ENCODE measurements at regions not wholly inside any gene's neighbourhood (a gene's known extent, or its start where the extent isn't known, plus 50 kb on each side); places are given as distances from the start of the nearest gene placed in this dataset.

DNA sequence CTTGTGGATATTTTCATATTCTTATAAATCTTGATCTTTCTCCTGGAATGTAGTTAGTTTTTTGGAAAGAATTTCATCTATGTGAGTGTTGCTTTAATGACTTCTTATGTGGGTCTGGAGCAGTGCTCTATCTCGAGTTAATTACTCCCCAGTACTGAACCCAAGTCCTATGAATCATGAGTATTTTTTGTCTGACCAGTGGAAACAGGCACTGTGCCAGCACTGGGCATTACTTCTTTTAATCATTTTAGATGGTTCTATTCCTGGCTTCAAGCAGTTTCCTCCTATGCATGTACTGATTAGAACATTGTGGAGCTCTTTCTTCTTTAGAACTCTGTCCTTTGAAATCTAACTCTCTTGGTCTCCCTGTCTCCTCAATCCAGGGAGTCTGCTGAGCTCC lies 466.3 kb downstream of the PCDH17 start (continued):
- TF ChIP-seq, protein P1, sequence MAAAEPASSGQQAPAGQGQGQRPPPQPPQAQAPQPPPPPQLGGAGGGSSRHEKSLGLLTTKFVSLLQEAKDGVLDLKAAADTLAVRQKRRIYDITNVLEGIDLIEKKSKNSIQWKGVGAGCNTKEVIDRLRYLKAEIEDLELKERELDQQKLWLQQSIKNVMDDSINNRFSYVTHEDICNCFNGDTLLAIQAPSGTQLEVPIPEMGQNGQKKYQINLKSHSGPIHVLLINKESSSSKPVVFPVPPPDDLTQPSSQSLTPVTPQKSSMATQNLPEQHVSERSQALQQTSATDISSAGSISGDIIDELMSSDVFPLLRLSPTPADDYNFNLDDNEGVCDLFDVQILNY (CRISPR knock-in tag; IDR thresholded peaks at IDR 0.05): no peak

DNA sequence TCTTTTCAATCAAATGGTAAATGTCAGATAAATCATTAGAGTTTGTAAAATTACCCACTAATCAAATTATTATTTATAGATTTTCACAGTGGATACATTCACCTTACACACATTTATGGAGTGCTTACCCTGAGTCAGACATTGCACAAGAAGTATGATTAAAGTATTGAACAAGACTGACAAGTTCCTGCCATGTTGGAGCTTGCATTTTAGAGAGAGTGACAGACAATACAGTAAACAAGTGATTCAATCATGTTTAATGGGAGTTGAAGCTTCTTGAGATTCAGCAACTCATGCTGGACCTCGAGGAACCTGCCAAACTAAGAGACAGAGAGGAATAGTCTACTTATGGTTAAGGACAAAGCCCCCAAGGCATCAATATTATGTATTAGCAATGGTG lies 487.8 kb downstream of the PCDH17 start:
- ATAC-seq (no peak), DNase-seq (ENCODE audit: low spot score) (no peak)
- CTCF ChIA-PET: no interaction called here
- H3K27ac Mint-ChIP-seq: no peak overlapping the region
- no peaks in the 10 kb centered on the region; the same call in 1 of the 2 replicates for H3K27me3 Mint-ChIP-seq (ENCODE audit: low read depth)
- H3K4me1 Mint-ChIP-seq: no peaks in the 10 kb centered on the region
- no peaks in the 10 kb centered on the region for H3K36me3 Mint-ChIP-seq
- H3K4me3 Mint-ChIP-seq: no peak overlapping the region
- H3K9me3 Mint-ChIP-seq: no peaks in the 10 kb centered on the region
- POLR2A ChIA-PET: no interaction called here
- TF ChIP-seq, protein P2, sequence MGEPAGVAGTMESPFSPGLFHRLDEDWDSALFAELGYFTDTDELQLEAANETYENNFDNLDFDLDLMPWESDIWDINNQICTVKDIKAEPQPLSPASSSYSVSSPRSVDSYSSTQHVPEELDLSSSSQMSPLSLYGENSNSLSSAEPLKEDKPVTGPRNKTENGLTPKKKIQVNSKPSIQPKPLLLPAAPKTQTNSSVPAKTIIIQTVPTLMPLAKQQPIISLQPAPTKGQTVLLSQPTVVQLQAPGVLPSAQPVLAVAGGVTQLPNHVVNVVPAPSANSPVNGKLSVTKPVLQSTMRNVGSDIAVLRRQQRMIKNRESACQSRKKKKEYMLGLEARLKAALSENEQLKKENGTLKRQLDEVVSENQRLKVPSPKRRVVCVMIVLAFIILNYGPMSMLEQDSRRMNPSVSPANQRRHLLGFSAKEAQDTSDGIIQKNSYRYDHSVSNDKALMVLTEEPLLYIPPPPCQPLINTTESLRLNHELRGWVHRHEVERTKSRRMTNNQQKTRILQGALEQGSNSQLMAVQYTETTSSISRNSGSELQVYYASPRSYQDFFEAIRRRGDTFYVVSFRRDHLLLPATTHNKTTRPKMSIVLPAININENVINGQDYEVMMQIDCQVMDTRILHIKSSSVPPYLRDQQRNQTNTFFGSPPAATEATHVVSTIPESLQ (CRISPR knock-in tag; IDR thresholded peaks at IDR 0.05): no peak
- TF ChIP-seq, protein P3, sequence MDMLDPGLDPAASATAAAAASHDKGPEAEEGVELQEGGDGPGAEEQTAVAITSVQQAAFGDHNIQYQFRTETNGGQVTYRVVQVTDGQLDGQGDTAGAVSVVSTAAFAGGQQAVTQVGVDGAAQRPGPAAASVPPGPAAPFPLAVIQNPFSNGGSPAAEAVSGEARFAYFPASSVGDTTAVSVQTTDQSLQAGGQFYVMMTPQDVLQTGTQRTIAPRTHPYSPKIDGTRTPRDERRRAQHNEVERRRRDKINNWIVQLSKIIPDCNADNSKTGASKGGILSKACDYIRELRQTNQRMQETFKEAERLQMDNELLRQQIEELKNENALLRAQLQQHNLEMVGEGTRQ (CRISPR knock-in tag; IDR thresholded peaks at IDR 0.05): no peak
- TF ChIP-seq, protein P4, sequence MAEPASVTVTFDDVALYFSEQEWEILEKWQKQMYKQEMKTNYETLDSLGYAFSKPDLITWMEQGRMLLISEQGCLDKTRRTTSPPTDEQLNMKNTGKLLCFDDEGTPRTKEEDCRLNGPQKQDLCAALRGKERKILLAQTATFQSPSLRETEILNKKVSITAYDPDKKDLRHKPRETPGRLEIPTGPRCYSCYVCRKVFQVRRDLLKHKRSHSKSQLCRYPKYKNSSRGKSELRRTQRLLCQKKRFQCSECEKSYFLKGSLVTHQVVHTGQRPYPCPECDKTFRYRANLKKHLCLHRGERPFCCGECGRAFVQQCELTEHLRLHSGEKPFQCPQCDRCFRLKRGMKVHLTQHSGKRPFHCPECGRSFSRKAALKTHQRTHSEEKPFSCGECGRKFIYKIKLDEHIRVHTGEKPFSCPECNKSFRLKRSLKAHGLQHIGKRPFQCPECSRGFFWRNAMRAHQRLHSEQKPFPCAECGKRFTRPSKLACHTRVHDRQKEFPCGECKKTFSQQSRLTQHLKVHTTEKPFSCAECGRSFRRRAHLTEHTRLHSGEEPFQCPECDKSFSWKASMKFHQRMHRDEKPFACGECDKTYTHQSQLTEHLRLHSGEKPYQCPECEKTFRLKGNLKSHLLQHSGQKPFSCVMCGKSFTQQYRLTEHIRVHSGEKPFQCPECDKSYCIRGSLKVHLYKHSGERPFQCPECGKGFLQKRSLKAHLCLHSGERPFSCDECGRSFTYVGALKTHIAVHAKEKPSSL (CRISPR knock-in tag; conservative IDR thresholded peaks at IDR 0.05): no peak
- TF ChIP-seq, protein P5, sequence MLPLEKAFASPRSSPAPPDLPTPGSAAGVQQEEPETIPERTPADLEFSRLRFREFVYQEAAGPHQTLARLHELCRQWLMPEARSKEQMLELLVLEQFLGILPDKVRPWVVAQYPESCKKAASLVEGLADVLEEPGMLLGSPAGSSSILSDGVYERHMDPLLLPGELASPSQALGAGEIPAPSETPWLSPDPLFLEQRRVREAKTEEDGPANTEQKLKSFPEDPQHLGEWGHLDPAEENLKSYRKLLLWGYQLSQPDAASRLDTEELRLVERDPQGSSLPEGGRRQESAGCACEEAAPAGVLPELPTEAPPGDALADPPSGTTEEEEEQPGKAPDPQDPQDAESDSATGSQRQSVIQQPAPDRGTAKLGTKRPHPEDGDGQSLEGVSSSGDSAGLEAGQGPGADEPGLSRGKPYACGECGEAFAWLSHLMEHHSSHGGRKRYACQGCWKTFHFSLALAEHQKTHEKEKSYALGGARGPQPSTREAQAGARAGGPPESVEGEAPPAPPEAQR (CRISPR knock-in tag; IDR thresholded peaks at IDR 0.05): no peak
- TF ChIP-seq FOXP1 (CRISPR knock-in tag; IDR thresholded peaks at IDR 0.05; ENCODE audit: borderline replicate concordance) (no peak), CBFB (CRISPR knock-in tag; IDR thresholded peaks at IDR 0.05; ENCODE audit: low read depth) (no peak), FOXK1 (CRISPR knock-in tag; IDR thresholded peaks at IDR 0.05) (no peak), TCF7 (CRISPR knock-in tag; IDR thresholded peaks at IDR 0.05; ENCODE audit: low read depth) (no peak), IRF2 (CRISPR knock-in tag; IDR thresholded peaks at IDR 0.05; ENCODE audit: borderline replicate concordance, low read depth) (no peak), ZNF219 (CRISPR knock-in tag; IDR thresholded peaks at IDR 0.05; ENCODE audit: borderline replicate concordance) (no peak)
- TF ChIP-seq, protein P6, sequence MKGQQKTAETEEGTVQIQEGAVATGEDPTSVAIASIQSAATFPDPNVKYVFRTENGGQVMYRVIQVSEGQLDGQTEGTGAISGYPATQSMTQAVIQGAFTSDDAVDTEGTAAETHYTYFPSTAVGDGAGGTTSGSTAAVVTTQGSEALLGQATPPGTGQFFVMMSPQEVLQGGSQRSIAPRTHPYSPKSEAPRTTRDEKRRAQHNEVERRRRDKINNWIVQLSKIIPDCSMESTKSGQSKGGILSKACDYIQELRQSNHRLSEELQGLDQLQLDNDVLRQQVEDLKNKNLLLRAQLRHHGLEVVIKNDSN (CRISPR knock-in tag; IDR thresholded peaks at IDR 0.05): no peak

DNA sequence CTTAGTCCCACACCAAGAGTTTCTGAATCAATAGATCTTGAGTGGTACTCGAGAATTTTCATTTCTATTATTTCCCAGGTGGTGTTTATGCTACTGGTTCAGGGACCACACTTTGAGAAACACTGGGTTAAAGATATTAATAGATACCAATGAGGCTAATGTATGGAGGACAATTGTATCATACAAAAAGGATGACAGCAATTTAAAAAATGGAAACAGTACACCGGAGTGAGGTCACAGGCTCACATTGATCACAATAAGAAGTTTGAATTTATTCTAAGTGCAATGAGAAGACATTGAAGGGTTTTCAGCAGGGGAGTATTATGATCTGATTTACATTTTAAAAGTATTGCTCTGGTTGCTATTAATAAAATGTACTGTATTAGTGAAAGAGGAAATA lies 488.3 kb downstream of the PCDH17 start:
- no peak overlapping the region for H3K27ac Mint-ChIP-seq
- H3K4me1 Mint-ChIP-seq: no peaks in the 10 kb centered on the region
- no peaks in the 10 kb centered on the region for H3K36me3 Mint-ChIP-seq
- H3K9me3 Mint-ChIP-seq: no peaks in the 10 kb centered on the region
- DNase-seq (ENCODE audit: low spot score) (no peak), ATAC-seq (no peak)
- H3K4me3 Mint-ChIP-seq: no peak overlapping the region
- H3K27me3 Mint-ChIP-seq (ENCODE audit: low read depth): no peaks in the 10 kb centered on the region; the same call in 1 of the 2 replicates
- ChIA-PET CTCF (no interaction called here), POLR2A (no interaction called here)
- no peak for TF ChIP-seq IRF2 (CRISPR knock-in tag; IDR thresholded peaks at IDR 0.05; ENCODE audit: borderline replicate concordance, low read depth)
- no peak for TF ChIP-seq NFATC4 (CRISPR knock-in tag; IDR thresholded peaks at IDR 0.05)
- TF ChIP-seq, protein P7, sequence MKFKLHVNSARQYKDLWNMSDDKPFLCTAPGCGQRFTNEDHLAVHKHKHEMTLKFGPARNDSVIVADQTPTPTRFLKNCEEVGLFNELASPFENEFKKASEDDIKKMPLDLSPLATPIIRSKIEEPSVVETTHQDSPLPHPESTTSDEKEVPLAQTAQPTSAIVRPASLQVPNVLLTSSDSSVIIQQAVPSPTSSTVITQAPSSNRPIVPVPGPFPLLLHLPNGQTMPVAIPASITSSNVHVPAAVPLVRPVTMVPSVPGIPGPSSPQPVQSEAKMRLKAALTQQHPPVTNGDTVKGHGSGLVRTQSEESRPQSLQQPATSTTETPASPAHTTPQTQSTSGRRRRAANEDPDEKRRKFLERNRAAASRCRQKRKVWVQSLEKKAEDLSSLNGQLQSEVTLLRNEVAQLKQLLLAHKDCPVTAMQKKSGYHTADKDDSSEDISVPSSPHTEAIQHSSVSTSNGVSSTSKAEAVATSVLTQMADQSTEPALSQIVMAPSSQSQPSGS (CRISPR knock-in tag; IDR thresholded peaks at IDR 0.05; ENCODE audit: borderline replicate concordance, low read depth): no peak
- no peak for TF ChIP-seq JAZF1 (CRISPR knock-in tag; IDR thresholded peaks at IDR 0.05)
- TF ChIP-seq CBFB (CRISPR knock-in tag; IDR thresholded peaks at IDR 0.05; ENCODE audit: low read depth): no peak
- no peak for TF ChIP-seq GTF2I (CRISPR knock-in tag; conservative IDR thresholded peaks at IDR 0.05)
- TF ChIP-seq TEAD4 (CRISPR knock-in tag; IDR thresholded peaks at IDR 0.05): no peak
- TF ChIP-seq, protein P8, sequence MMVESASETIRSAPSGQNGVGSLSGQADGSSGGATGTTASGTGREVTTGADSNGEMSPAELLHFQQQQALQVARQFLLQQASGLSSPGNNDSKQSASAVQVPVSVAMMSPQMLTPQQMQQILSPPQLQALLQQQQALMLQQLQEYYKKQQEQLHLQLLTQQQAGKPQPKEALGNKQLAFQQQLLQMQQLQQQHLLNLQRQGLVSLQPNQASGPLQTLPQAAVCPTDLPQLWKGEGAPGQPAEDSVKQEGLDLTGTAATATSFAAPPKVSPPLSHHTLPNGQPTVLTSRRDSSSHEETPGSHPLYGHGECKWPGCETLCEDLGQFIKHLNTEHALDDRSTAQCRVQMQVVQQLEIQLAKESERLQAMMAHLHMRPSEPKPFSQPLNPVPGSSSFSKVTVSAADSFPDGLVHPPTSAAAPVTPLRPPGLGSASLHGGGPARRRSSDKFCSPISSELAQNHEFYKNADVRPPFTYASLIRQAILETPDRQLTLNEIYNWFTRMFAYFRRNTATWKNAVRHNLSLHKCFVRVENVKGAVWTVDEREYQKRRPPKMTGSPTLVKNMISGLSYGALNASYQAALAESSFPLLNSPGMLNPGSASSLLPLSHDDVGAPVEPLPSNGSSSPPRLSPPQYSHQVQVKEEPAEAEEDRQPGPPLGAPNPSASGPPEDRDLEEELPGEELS (CRISPR knock-in tag; IDR thresholded peaks at IDR 0.05): no peak
- TF ChIP-seq, protein P9, sequence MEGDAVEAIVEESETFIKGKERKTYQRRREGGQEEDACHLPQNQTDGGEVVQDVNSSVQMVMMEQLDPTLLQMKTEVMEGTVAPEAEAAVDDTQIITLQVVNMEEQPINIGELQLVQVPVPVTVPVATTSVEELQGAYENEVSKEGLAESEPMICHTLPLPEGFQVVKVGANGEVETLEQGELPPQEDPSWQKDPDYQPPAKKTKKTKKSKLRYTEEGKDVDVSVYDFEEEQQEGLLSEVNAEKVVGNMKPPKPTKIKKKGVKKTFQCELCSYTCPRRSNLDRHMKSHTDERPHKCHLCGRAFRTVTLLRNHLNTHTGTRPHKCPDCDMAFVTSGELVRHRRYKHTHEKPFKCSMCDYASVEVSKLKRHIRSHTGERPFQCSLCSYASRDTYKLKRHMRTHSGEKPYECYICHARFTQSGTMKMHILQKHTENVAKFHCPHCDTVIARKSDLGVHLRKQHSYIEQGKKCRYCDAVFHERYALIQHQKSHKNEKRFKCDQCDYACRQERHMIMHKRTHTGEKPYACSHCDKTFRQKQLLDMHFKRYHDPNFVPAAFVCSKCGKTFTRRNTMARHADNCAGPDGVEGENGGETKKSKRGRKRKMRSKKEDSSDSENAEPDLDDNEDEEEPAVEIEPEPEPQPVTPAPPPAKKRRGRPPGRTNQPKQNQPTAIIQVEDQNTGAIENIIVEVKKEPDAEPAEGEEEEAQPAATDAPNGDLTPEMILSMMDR (IDR thresholded peaks at IDR 0.05): no peak
- TF ChIP-seq RORB (CRISPR knock-in tag; IDR thresholded peaks at IDR 0.05): no peak

Data from WTC11 (cell line).